ENCODE measurements at regions not wholly inside any gene's neighbourhood (a gene's known extent, or its start where the extent isn't known, plus 50 kb on each side); places are given as distances from the start of the nearest gene placed in this dataset.

GRCh38 chr2:9110893-9111569, 95.6 kb upstream of the ASAP2 start:
- TF ChIP-seq EZH2 (IDR thresholded peaks at IDR 0.05; ENCODE audit: low read length) (no peak), CTCF (optimal IDR thresholded peaks at IDR 0.05 in 1 of 3, IDR thresholded peaks at IDR 0.05 in 1 of 3, conservative IDR thresholded peaks at IDR 0.05 in 1 of 3; ENCODE audit: extremely low read depth in 1 of 3, insufficient read depth in 2 of 3, low read length in 3 of 3) (peak; percentile 31 to 66 (median 52))
- Histone ChIP-seq H3K27ac (ENCODE audit: control insufficient read depth, insufficient read depth, low read length) (no peak overlapping the region), H3K4me3 (ENCODE audit: control insufficient read depth in 2 of 3, extremely low read depth in 1 of 3, insufficient read depth in 2 of 3, low read depth in 1 of 3, low read length in 3 of 3) (no peak overlapping the region), H3K27me3 (ENCODE audit: control insufficient read depth, extremely low read depth, insufficient read depth, low read length) (no peaks in the 10 kb centered on the region), H3K9ac (ENCODE audit: control insufficient read depth, extremely low read depth, insufficient read depth, low read length) (no peak overlapping the region), H3K9me3 (ENCODE audit: control insufficient read depth, low read depth, low read length) (no peaks in the 10 kb centered on the region), H3K9me1 (ENCODE audit: control insufficient read depth, extremely low read depth, insufficient read depth, low read length) (no peaks in the 10 kb centered on the region), H3K4me2 (ENCODE audit: control insufficient read depth, extremely low read depth, insufficient read depth, low read depth, low read length) (no peak overlapping the region), H3K36me3 (ENCODE audit: control insufficient read depth in 2 of 2, extremely low read depth in 1 of 2, insufficient read depth in 2 of 2, low read length in 2 of 2) (no peaks in the 10 kb centered on the region), H2AFZ (ENCODE audit: control insufficient read depth, low read length) (no peak overlapping the region), H3K4me1 (ENCODE audit: control insufficient read depth, extremely low read depth, insufficient read depth, low read length) (peaks cover 41% of the 10 kb centered on the region), H3K79me2 (ENCODE audit: control insufficient read depth, insufficient read depth, low read length) (no peaks in the 10 kb centered on the region), H4K20me1 (ENCODE audit: control insufficient read depth, extremely low read depth, insufficient read depth, low read length) (no peaks in the 10 kb centered on the region)
- DNase-seq (ENCODE audit: low read depth, low spot score) (no peak), FAIRE-seq (no peak)
- dilution Hi-C loops (cut with MboI; ENCODE audit: extremely low pct_ligation_motif_present, low sequenced_read_pairs) = no loop called here

- no peak overlapping the region for H3K9ac ChIP-seq (ENCODE audit: control insufficient read depth, extremely low read depth, insufficient read depth, low read length)
- H3K4me1 ChIP-seq (ENCODE audit: control insufficient read depth, extremely low read depth, insufficient read depth, low read length) = peaks cover 41% of the 10 kb centered on the region
- H2AFZ ChIP-seq (ENCODE audit: control insufficient read depth, low read length) = no peak overlapping the region
- no peak for FAIRE-seq
- no peaks in the 10 kb centered on the region for H3K79me2 ChIP-seq (ENCODE audit: control insufficient read depth, insufficient read depth, low read length)
- H3K36me3 ChIP-seq (ENCODE audit: control insufficient read depth in 2 of 2, extremely low read depth in 1 of 2, insufficient read depth in 2 of 2, low read length in 2 of 2) = no peaks in the 10 kb centered on the region
- no peaks in the 10 kb centered on the region for H3K27me3 ChIP-seq (ENCODE audit: control insufficient read depth, extremely low read depth, insufficient read depth, low read length)
- no peaks in the 10 kb centered on the region for H4K20me1 ChIP-seq (ENCODE audit: control insufficient read depth, extremely low read depth, insufficient read depth, low read length)
- H3K9me1 ChIP-seq (ENCODE audit: control insufficient read depth, extremely low read depth, insufficient read depth, low read length) = no peaks in the 10 kb centered on the region
- no peak for TF ChIP-seq CTCF (optimal IDR thresholded peaks at IDR 0.05 in 1 of 3, IDR thresholded peaks at IDR 0.05 in 1 of 3, conservative IDR thresholded peaks at IDR 0.05 in 1 of 3; ENCODE audit: extremely low read depth in 1 of 3, insufficient read depth in 2 of 3, low read length in 3 of 3)
- TF ChIP-seq EZH2 (IDR thresholded peaks at IDR 0.05; ENCODE audit: low read length) = no peak
- H3K27ac ChIP-seq (ENCODE audit: control insufficient read depth, insufficient read depth, low read length) = no peak overlapping the region
- no peak overlapping the region for H3K4me3 ChIP-seq (ENCODE audit: control insufficient read depth in 2 of 3, extremely low read depth in 1 of 3, insufficient read depth in 2 of 3, low read depth in 1 of 3, low read length in 3 of 3)
- no peaks in the 10 kb centered on the region for H3K9me3 ChIP-seq (ENCODE audit: control insufficient read depth, low read depth, low read length)
- dilution Hi-C loops (cut with MboI; ENCODE audit: extremely low pct_ligation_motif_present, low sequenced_read_pairs) = no loop called here
- no peak overlapping the region for H3K4me2 ChIP-seq (ENCODE audit: control insufficient read depth, extremely low read depth, insufficient read depth, low read depth, low read length)
- no peak for DNase-seq (ENCODE audit: low read depth, low spot score)
These were observed 96.2 kb upstream of the ASAP2 start for GRCh38 chr2:9110346-9110884.

All from keratinocyte (primary cell).